Breast epithelium (tissue), 3 donors: ENCODE measurements at regions not wholly inside any gene's neighbourhood (a gene's known extent, or its start where the extent isn't known, plus 50 kb on each side); places are given as distances from the start of the nearest gene placed in this dataset.

ENCODE experiments used
- CTCF ChIP-seq, 3 donors: fragments of 450-650 bp; IDR thresholded peaks; one replicate each; pipeline ENCODE4 v1.5.1; 2016 to 2017; ENCODE audit warnings: antibody characterized with exemption in 3 of 3, mild to moderate bottlenecking in 3 of 3, moderate library complexity in 3 of 3
- POLR2A ChIP-seq: fragments of 450-650 bp; IDR thresholded peaks from one replicate; pipeline ENCODE4 v1.6.1; 2016; ENCODE audit warnings: antibody characterized with exemption, mild to moderate bottlenecking, moderate library complexity
- POLR2AphosphoS5 ChIP-seq, 3 donors: sonication (generic); formaldehyde crosslinking; IDR thresholded peaks; one replicate each; pipeline ENCODE4 v1.6.1; 2017; ENCODE audit warnings: antibody characterized with exemption in 3 of 3

DNA sequence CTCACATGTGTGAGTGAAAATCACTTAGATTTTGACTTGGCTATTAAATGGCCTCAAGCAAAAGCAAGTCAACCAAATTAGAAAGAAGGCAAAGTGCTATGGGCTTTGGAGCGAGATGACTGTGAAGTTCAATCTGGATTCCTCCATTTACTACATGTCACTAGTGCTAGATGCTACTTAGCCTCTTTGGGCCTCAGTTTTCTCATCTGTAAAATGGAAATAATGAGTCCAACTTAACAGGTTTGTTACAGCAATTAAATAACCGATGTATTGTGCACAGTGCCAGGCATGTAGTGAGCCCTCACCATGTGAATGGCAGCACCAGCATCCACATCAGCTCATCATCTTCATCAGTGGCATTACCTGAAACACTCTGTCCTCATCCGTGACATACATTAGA, 376.3 kb downstream of the MTX2 start:
- TF ChIP-seq CTCF (IDR thresholded peaks at IDR 0.05) (no peak), POLR2A (no peak), POLR2AphosphoS5 (IDR thresholded peaks at IDR 0.05) (no peak)
